ENCODE measurements at regions not wholly inside any gene's neighbourhood (a gene's known extent, or its start where the extent isn't known, plus 50 kb on each side); places are given as distances from the start of the nearest gene placed in this dataset.
"Not testable (repeated sequence)": the region's sequence is repeated elsewhere in the genome, so short reads cannot be mapped to it uniquely, and the experiment has no call there.

GRCh38 chrX:109873983-109874382 is 128.9 kb upstream of the TMEM164 start:
- no peak for TF ChIP-seq Cebpa-rat (IDR thresholded peaks at IDR 0.05)
- Histone ChIP-seq H3K27me3 (peaks cover 59% of the 10 kb centered on the region), H3K9ac (no peak overlapping the region), H3K4me1 (no peaks in the 10 kb centered on the region), H3K9me3 (peaks cover 7% of the 10 kb centered on the region; the same call in 1 of the 2 replicates), H3K27ac (no peak overlapping the region), H3K4me3 (no peak overlapping the region), H4K20me1 (no peaks in the 10 kb centered on the region), H3K4me2 (no peak overlapping the region), H3K36me3 (no peaks in the 10 kb centered on the region)

- TF ChIP-seq Cebpa-rat (IDR thresholded peaks at IDR 0.05) = no peak
- Histone ChIP-seq H3K4me3 (no peak overlapping the region), H3K4me1 (no peaks in the 10 kb centered on the region), H3K9me3 (peaks cover 7% of the 10 kb centered on the region; the same call in 1 of the 2 replicates), H4K20me1 (no peaks in the 10 kb centered on the region), H3K36me3 (no peaks in the 10 kb centered on the region), H3K27ac (no peak overlapping the region), H3K9ac (no peak overlapping the region), H3K27me3 (peaks cover 64% of the 10 kb centered on the region), H3K4me2 (no peak overlapping the region)
These were observed 128.4 kb upstream of the TMEM164 start for GRCh38 chrX:109874548-109874947.

DNA sequence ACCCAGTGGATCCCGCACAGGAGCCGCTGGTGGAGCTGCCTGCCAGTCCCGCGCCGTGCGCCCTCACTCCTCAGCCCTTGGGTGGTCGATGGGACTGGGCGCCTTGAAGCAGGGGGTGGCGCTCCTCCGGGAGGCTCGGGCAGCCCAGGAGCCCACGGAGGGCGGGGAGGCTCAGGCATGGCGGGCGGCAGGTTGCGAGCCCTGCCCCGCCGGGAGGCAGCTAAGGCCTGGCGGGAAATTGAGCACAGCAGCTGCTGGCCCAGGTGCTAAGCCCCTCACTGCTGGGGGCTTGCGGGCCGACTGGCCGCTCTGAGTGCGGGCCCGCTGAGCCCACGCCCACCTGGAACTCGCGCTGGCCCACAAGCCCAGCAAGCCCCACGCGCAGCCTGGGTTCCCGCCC is 127.1 kb upstream of the TMEM164 start:
- Histone ChIP-seq H3K36me3 (no peaks in the 10 kb centered on the region), H3K9ac (no peak overlapping the region), H3K9me3 (peaks cover 7% of the 10 kb centered on the region; the same call in 1 of the 2 replicates), H3K27me3 (peaks cover 73% of the 10 kb centered on the region), H3K4me1 (no peaks in the 10 kb centered on the region), H3K4me2 (no peak overlapping the region), H3K27ac (no peak overlapping the region), H3K4me3 (no peak overlapping the region), H4K20me1 (no peaks in the 10 kb centered on the region)
- TF ChIP-seq Cebpa-rat (IDR thresholded peaks at IDR 0.05) = no peak

DNA sequence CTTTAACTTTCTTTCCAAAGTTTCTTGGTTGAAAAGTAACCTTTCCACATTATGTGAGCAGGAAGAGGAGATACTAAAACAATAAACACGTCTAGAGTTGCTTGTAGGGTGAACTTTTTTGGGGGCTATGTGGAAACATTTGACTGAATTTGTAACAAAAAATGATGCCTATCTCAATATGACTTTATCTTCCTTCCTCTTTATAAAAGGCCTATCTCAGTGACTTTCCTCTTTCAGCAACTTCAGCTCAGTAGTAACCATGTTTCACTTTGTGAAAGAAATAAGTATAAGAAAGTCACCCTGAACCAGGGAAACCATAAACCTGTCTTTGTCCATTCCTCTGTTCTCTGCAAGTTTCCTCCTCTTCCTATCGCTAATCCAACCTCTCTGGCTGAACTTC is 124.7 kb upstream of the TMEM164 start:
- H3K36me3 ChIP-seq = no peaks in the 10 kb centered on the region
- H3K4me1 ChIP-seq = no peaks in the 10 kb centered on the region
- no peak overlapping the region for H3K4me2 ChIP-seq
- H4K20me1 ChIP-seq = no peaks in the 10 kb centered on the region
- H3K27me3 ChIP-seq = peaks cover 79% of the 10 kb centered on the region
- TF ChIP-seq Cebpa-rat (IDR thresholded peaks at IDR 0.05) = no peak
- no peak overlapping the region for H3K4me3 ChIP-seq
- no peak overlapping the region for H3K9ac ChIP-seq
- no peak overlapping the region for H3K27ac ChIP-seq
- H3K9me3 ChIP-seq = peaks cover 7% of the 10 kb centered on the region; the same call in 1 of the 2 replicates

GRCh38 chrX:109879991-109880390 is 122.9 kb upstream of the TMEM164 start:
- TF ChIP-seq Cebpa-rat (IDR thresholded peaks at IDR 0.05) = no peak
- H3K9ac ChIP-seq = no peak overlapping the region
- H3K27me3 ChIP-seq = peaks cover 76% of the 10 kb centered on the region
- H3K4me3 ChIP-seq = no peak overlapping the region
- H3K27ac ChIP-seq = no peak overlapping the region
- H4K20me1 ChIP-seq = no peaks in the 10 kb centered on the region
- H3K36me3 ChIP-seq = no peaks in the 10 kb centered on the region
- H3K4me2 ChIP-seq = no peak overlapping the region
- peaks cover 7% of the 10 kb centered on the region; the same call in 1 of the 2 replicates for H3K9me3 ChIP-seq
- no peaks in the 10 kb centered on the region for H3K4me1 ChIP-seq

GRCh38 chrX:109880629-109881028 is 122.3 kb upstream of the TMEM164 start:
- Histone ChIP-seq H4K20me1 (no peaks in the 10 kb centered on the region), H3K4me1 (no peaks in the 10 kb centered on the region), H3K27me3 (peaks cover 83% of the 10 kb centered on the region), H3K9ac (no peak overlapping the region), H3K4me2 (no peak overlapping the region), H3K4me3 (no peak overlapping the region), H3K9me3 (peaks cover 6% of the 10 kb centered on the region; the same call in 1 of the 2 replicates), H3K36me3 (no peaks in the 10 kb centered on the region), H3K27ac (no peak overlapping the region)
- no peak for TF ChIP-seq Cebpa-rat (IDR thresholded peaks at IDR 0.05)

DNA sequence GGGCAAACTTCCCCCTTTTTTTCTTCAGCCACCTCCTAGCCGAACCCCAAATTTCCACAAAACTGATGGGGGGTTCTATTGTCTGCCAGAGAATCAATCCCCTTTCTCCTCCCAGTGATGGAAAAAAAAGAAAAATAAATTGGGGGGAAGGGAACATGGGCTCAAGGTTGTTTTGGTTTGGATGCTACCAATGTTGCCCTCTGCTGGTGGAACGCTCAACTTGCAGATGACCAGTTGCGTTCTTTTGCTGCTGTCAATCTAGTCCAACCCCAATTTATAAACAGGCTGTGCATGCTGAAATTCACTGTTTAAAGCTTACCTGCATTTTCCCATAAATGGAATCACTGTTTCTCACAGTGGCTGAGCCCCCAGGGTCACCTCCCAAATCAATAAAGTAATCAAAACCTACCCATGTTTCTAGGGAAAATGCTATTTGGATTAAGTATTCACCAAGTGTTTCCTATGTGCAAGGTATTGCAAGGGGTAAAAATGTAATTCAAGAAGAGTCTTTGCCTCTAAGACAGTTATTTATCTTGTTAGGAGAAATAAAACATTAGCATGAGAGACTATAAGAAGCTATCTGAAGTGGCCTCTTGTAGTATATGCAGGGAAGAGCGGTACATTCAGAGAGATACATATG is 116.7 kb upstream of the TMEM164 start:
- Histone ChIP-seq H3K9ac (no peak overlapping the region), H3K4me2 (no peak overlapping the region), H3K4me3 (no peak overlapping the region), H3K36me3 (no peaks in the 10 kb centered on the region), H3K27me3 (peaks cover 80% of the 10 kb centered on the region), H3K27ac (no peak overlapping the region), H4K20me1 (no peaks in the 10 kb centered on the region), H3K9me3 (no peaks in the 10 kb centered on the region), H3K4me1 (no peaks in the 10 kb centered on the region)
- TF ChIP-seq Cebpa-rat (IDR thresholded peaks at IDR 0.05) = no peak

- Histone ChIP-seq H3K9me3 (no peaks in the 10 kb centered on the region), H3K27ac (no peak overlapping the region), H3K9ac (no peak overlapping the region), H3K27me3 (peaks cover 66% of the 10 kb centered on the region), H3K4me3 (no peak overlapping the region), H4K20me1 (no peaks in the 10 kb centered on the region), H3K4me2 (no peak overlapping the region), H3K4me1 (no peaks in the 10 kb centered on the region), H3K36me3 (no peaks in the 10 kb centered on the region)
- no peak for TF ChIP-seq Cebpa-rat (IDR thresholded peaks at IDR 0.05)
These were observed 113.5 kb upstream of the TMEM164 start for GRCh38 chrX:109889289-109890006.

- H4K20me1 ChIP-seq = no peaks in the 10 kb centered on the region
- no peaks in the 10 kb centered on the region for H3K36me3 ChIP-seq
- no peak overlapping the region for H3K4me3 ChIP-seq
- no peak overlapping the region for H3K9ac ChIP-seq
- no peaks in the 10 kb centered on the region for H3K9me3 ChIP-seq
- H3K27ac ChIP-seq = no peak overlapping the region
- TF ChIP-seq Cebpa-rat (IDR thresholded peaks at IDR 0.05) = no peak
- H3K27me3 ChIP-seq = peaks cover 60% of the 10 kb centered on the region
- H3K4me2 ChIP-seq = no peak overlapping the region
- H3K4me1 ChIP-seq = no peaks in the 10 kb centered on the region
These were observed 112.6 kb upstream of the TMEM164 start for GRCh38 chrX:109890300-109890699.

DNA sequence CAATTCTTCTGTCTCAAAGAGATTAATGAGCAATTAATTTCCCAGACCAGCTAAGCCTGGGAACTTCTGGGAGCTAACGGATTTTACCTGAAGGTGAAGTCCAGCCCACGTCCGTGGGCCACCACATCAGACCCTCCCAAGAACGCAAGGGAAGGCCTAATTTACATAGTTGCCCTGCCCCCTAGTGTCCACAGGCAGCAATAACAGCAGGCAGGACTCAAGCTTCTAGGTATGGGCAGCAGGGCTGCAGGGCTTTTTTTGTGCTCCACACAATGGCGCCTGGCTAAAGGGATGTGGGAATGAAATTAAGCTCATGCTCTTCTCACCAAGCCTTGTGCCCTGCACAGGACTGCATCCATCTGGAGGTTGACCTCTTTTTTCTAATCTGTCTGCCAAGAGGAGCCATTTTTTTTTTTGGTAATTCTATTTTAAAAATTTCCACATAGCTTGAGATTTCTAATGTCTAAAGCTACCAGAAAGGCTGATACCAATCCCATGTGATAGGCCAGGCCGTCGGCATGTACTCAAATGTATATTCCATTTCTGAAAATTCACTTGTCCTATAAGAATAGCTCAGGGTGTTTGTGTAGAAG is 111.9 kb upstream of the TMEM164 start:
- Histone ChIP-seq H3K9ac (no peak overlapping the region), H4K20me1 (no peaks in the 10 kb centered on the region), H3K27me3 (peaks cover 56% of the 10 kb centered on the region), H3K4me3 (no peak overlapping the region), H3K4me1 (no peaks in the 10 kb centered on the region), H3K36me3 (no peaks in the 10 kb centered on the region), H3K4me2 (no peak overlapping the region), H3K9me3 (no peaks in the 10 kb centered on the region), H3K27ac (no peak overlapping the region)
- no peak for TF ChIP-seq Cebpa-rat (IDR thresholded peaks at IDR 0.05)

- peaks cover 18% of the 10 kb centered on the region for H3K27me3 ChIP-seq
- not testable (repeated sequence) for H3K4me3 ChIP-seq, H4K20me1 ChIP-seq, H3K36me3 ChIP-seq, H3K4me1 ChIP-seq, H3K4me2 ChIP-seq, H3K27ac ChIP-seq, H3K9ac ChIP-seq, H3K9me3 ChIP-seq
These were observed 106.9 kb upstream of the TMEM164 start for GRCh38 chrX:109896024-109896423.

Measured in BLaER1 (cell line).